GM12878 (cell line): ENCODE measurements at regions not wholly inside any gene's neighbourhood (a gene's known extent, or its start where the extent isn't known, plus 50 kb on each side); places are given as distances from the start of the nearest gene placed in this dataset.

Experiments used
- ATAC-seq: fragments of 200-7000 bp; cut with Tn5 transposase; 3 replicates; pipeline ENCODE4 v1.9.1; 2020; ENCODE audit warnings: mild to moderate bottlenecking, moderate library complexity
- BruUV-seq: library from RNA; stranded (reverse); fragments of 400-500 nt; replicated peaks from 2 replicates; lab custom pipeline; 2021; lab: Mats Ljungman, UMichigan
- CTCF ChIA-PET: fragments of 300-600 bp; sonication (Branson Sonifier 250); formaldehyde crosslinking; extraction: SDS; loops from one replicate; lab custom pipeline; 2021; ENCODE audit warnings: inconsistent platforms; lab: Yijun Ruan, JAX
- POLR2A ChIA-PET: fragments of 350-600 bp; formaldehyde crosslinking; extraction: SDS; loops from one replicate; lab custom pipeline; 2021; ENCODE audit warnings: inconsistent platforms; lab: Charles Lee
- RAD21 ChIA-PET: fragments of 300-600 bp; sonication (Branson Sonifier 250); formaldehyde crosslinking; loops from one replicate; lab custom pipeline; 2023; ENCODE audit warnings: antibody characterized with exemption; ENCODE audit not compliant: unreplicated experiment; lab: Charles Lee
- SMC1A ChIA-PET: fragments of 300-600 bp; sonication (Branson Sonifier 250); formaldehyde crosslinking; loops from one replicate; lab custom pipeline; 2023; ENCODE audit not compliant: unreplicated experiment, uncharacterized antibody; lab: Charles Lee
- DNase-seq: peaks from one replicate; pipeline ENCODE4 v3.0.0-alpha.2; 2011; ENCODE audit warnings: low read depth, low spot score
- FAIRE-seq: peaks from 3 replicates; lab custom pipeline; 2011; peaks lifted over from hg19 to GRCh38; lab: Jason Lieb, UNC
- H2AFZ ChIP-seq: 2 replicates; pipeline ENCODE4 v1.6.0; 2011; ENCODE audit warnings: low read depth, low read length, control low read depth; ENCODE audit not compliant: control insufficient read depth
- H3K27ac ChIP-seq: 2 replicates; pipeline ENCODE4 v1.5.1; 2011; ENCODE audit warnings: control low read depth; ENCODE audit not compliant: control insufficient read depth, insufficient read depth
- H3K27me3 ChIP-seq, 2 experiments: replicated peaks in 1 of 2; 2 replicates each; pipeline versions ENCODE4 v1.6.0 to v1.6.1; 2011; ENCODE audit warnings: low read length in 1 of 2; ENCODE audit not compliant: control insufficient read depth in 2 of 2, insufficient read depth in 2 of 2
- H3K36me3 ChIP-seq, 2 experiments: 2 replicates each; pipeline ENCODE4 v1.5.1; 2011; ENCODE audit warnings: low read length in 1 of 2; ENCODE audit not compliant: control insufficient read depth in 2 of 2, insufficient read depth in 2 of 2
- H3K4me1 ChIP-seq: 2 replicates; pipeline ENCODE4 v1.6.1; 2011; ENCODE audit warnings: mild to moderate bottlenecking, low read length, moderate library complexity, mixed read lengths; ENCODE audit not compliant: control insufficient read depth, insufficient read depth
- H3K4me2 ChIP-seq: 2 replicates; pipeline ENCODE4 v1.6.0; 2011; ENCODE audit warnings: control low read depth; ENCODE audit not compliant: control insufficient read depth, insufficient read depth
- H3K4me3 ChIP-seq: fragments of 200-600 bp; sonication (generic); 2 replicates; pipeline ENCODE4 v1.5.1; 2016
- H3K79me2 ChIP-seq: 2 replicates; pipeline ENCODE4 v1.6.0; 2011; ENCODE audit warnings: low read length; ENCODE audit not compliant: control insufficient read depth, insufficient read depth
- H3K9ac ChIP-seq: 2 replicates; pipeline ENCODE4 v1.8.0; 2011; ENCODE audit warnings: low read length, control low read depth, mixed read lengths; ENCODE audit not compliant: control insufficient read depth, insufficient read depth
- H3K9me3 ChIP-seq: replicated peaks from 3 replicates; pipeline ENCODE4 v1.5.1; 2011; ENCODE audit warnings: mild to moderate bottlenecking, low read length; ENCODE audit not compliant: control insufficient read depth, insufficient read depth
- H4K20me1 ChIP-seq: 2 replicates; pipeline ENCODE4 v1.6.0; 2011; ENCODE audit not compliant: control insufficient read depth, insufficient read depth
- BCLAF1 ChIP-seq: fragments of 450-650 bp; IDR thresholded peaks from 2 replicates; pipeline ENCODE4 v1.6.1; 2017; ENCODE audit warnings: antibody characterized with exemption, mild to moderate bottlenecking, moderate library complexity
- BRCA1 ChIP-seq: IDR thresholded peaks from 2 replicates; pipeline ENCODE4 v1.6.1; 2011; ENCODE audit warnings: low read depth, low read length, improper control_type of control experiment
- CBX3 ChIP-seq: fragments of 200-600 bp; sonication (generic); IDR thresholded peaks from 2 replicates; pipeline ENCODE4 v1.6.1; 2016; ENCODE audit warnings: low read depth, borderline replicate concordance
- CEBPZ ChIP-seq: fragments of 150-350 bp; IDR thresholded peaks from 2 replicates; pipeline ENCODE4 v1.6.1; 2016; ENCODE audit warnings: low read depth, low read length
- NFYA ChIP-seq: IDR thresholded peaks from 2 replicates; pipeline ENCODE4 v1.6.1; 2011; ENCODE audit warnings: low read depth, mild to moderate bottlenecking, low read length, improper control_type of control experiment, borderline replicate concordance
- RELA ChIP-seq: fragments of 450-650 bp; IDR thresholded peaks from 2 replicates; pipeline ENCODE4 v1.8.0; 2014; ENCODE audit warnings: borderline replicate concordance; ENCODE audit not compliant: partially characterized antibody
- SMARCA5 ChIP-seq: fragments of 450-650 bp; IDR thresholded peaks from 2 replicates; pipeline ENCODE4 v1.6.1; 2017; ENCODE audit warnings: mild to moderate bottlenecking
- SRF ChIP-seq, 2 experiments: IDR thresholded peaks; 2 replicates each; pipeline ENCODE4 v1.6.1; 2011; ENCODE audit warnings: low read depth in 2 of 2, low read length in 2 of 2, mild to moderate bottlenecking in 1 of 2, moderate library complexity in 1 of 2
- TAF1 ChIP-seq: IDR thresholded peaks from 2 replicates; pipeline ENCODE4 v1.6.1; 2011; ENCODE audit warnings: mild to moderate bottlenecking, low read depth, low read length, borderline replicate concordance
- USF1 ChIP-seq: IDR thresholded peaks from 2 replicates; pipeline ENCODE4 v1.6.1; 2011; ENCODE audit warnings: borderline replicate concordance, low read depth, mild to moderate bottlenecking, moderate library complexity, mixed read lengths, low read length; ENCODE audit not compliant: insufficient read depth; ENCODE audit errors: extremely low read length
- YBX1 ChIP-seq: fragments of 450-650 bp; IDR thresholded peaks from 2 replicates; pipeline ENCODE4 v1.6.1; 2016; ENCODE audit warnings: antibody characterized with exemption
- ZBTB40 ChIP-seq: fragments of 450-650 bp; IDR thresholded peaks from 2 replicates; pipeline ENCODE4 v1.6.1; 2016; ENCODE audit warnings: mild to moderate bottlenecking, moderate library complexity, borderline replicate concordance
- ZNF217 ChIP-seq: fragments of 450-650 bp; IDR thresholded peaks from 2 replicates; pipeline ENCODE4 v1.6.1; 2017; ENCODE audit warnings: antibody characterized with exemption, mild to moderate bottlenecking
- ZNF24 ChIP-seq: fragments of 450-650 bp; IDR thresholded peaks from 2 replicates; pipeline ENCODE4 v1.6.1; 2017; ENCODE audit warnings: antibody characterized with exemption, mild to moderate bottlenecking
- ZNF622 ChIP-seq: fragments of 450-650 bp; IDR thresholded peaks from 2 replicates; pipeline ENCODE4 v1.6.1; 2017; ENCODE audit warnings: mild to moderate bottlenecking, inconsistent platforms
- WGBS: methylation state at CpG from one replicate; pipeline ENCODE4 v1.1.6; 2016; ENCODE audit warnings: low lambda C conversion rate; ENCODE audit not compliant: insufficient replicate concordance, insufficient coverage; ENCODE audit errors: missing lambda C conversion rate; 5-methylcytosine and 5-hydroxymethylcytosine counted together
- in situ Hi-C: fragments of 300-500 bp; cut with MboI; formaldehyde crosslinking; loops from 9 replicates; pipeline ENCODE4 v1.14.3; 2018; ENCODE audit warnings: mixed read lengths
- intact Hi-C: fragments of 100-400 bp; cut with micrococcal nuclease; formaldehyde crosslinking; loops from one replicate; pipeline ENCODE4 v1.14.2; 2022; ENCODE audit not compliant: unreplicated experiment

GRCh38 chr3:67832817-67833216 lies 178.4 kb upstream of the SUCLG2 start:
- Histone ChIP-seq H3K9me3 (no peaks in the 10 kb centered on the region), H3K4me1 (no peaks in the 10 kb centered on the region), H3K79me2 (no peaks in the 10 kb centered on the region), H3K9ac (no peak overlapping the region), H3K4me2 (no peak overlapping the region), H3K27me3 (no peaks in the 10 kb centered on the region), H3K4me3 (no peak overlapping the region), H4K20me1 (no peaks in the 10 kb centered on the region), H3K36me3 (no peaks in the 10 kb centered on the region), H2AFZ (no peak overlapping the region), H3K27ac (no peak overlapping the region)
- ChIA-PET CTCF (no interaction called here), SMC1A (no interaction called here), POLR2A (no interaction called here), RAD21 (no interaction called here)
- no TSS peak for BruUV-seq
- FAIRE-seq (no peak), ATAC-seq (no peak), DNase-seq (no peak)
- intact Hi-C loops: no loop called here
- WGBS: 0% methylated on average over 1 of the region's 1 CpG
- in situ Hi-C loops: no loop called here
- no peak for TF ChIP-seq ZNF622
- TF ChIP-seq RELA: no peak
- no peak for TF ChIP-seq ZBTB40
- no peak for TF ChIP-seq TAF1
- TF ChIP-seq ZNF24: no peak
- no peak for TF ChIP-seq SMARCA5
- no peak for TF ChIP-seq NFYA
- TF ChIP-seq CEBPZ: no peak
- no peak for TF ChIP-seq BRCA1
- TF ChIP-seq SRF (IDR thresholded peaks at IDR 0.05; ENCODE audit: low read depth in 2 of 2, low read length in 2 of 2): no peak
- TF ChIP-seq YBX1: no peak
- no peak for TF ChIP-seq CBX3
- no peak for TF ChIP-seq ZNF217
- no peak for TF ChIP-seq BCLAF1
- no peak for TF ChIP-seq USF1
